Neuronal stem cell (in vitro differentiated cells): ENCODE measurements at regions not wholly inside any gene's neighbourhood (a gene's known extent, or its start where the extent isn't known, plus 50 kb on each side); places are given as distances from the start of the nearest gene placed in this dataset.

Experiments used
- DNase-seq: peaks from one replicate; pipeline ENCODE4 v3.0.0-alpha.2; 2013; ENCODE audit warnings: low spot score
- H2AFZ ChIP-seq: one replicate; pipeline ENCODE4 v1.6.1; 2013; ENCODE audit warnings: mild to moderate bottlenecking, low read length, inconsistent platforms
- H2AK5ac ChIP-seq: 2 replicates; pipeline ENCODE4 v1.6.1; 2013; ENCODE audit warnings: low read depth, mild to moderate bottlenecking, inconsistent platforms, low read length, moderate library complexity, mixed read lengths
- H2BK120ac ChIP-seq: 2 replicates; pipeline ENCODE4 v1.6.1; 2013; ENCODE audit warnings: low read depth, mild to moderate bottlenecking, inconsistent platforms, low read length, moderate library complexity, mixed read lengths
- H2BK12ac ChIP-seq: one replicate; pipeline ENCODE4 v1.6.1; 2013; ENCODE audit warnings: low read length, inconsistent platforms
- H2BK15ac ChIP-seq: 2 replicates; pipeline ENCODE4 v1.6.1; 2013; ENCODE audit warnings: mild to moderate bottlenecking, low read length, inconsistent platforms, mixed read lengths
- H2BK5ac ChIP-seq: one replicate; pipeline ENCODE4 v1.6.1; 2013; ENCODE audit warnings: inconsistent platforms, mild to moderate bottlenecking, low read length, moderate library complexity
- H3K14ac ChIP-seq: one replicate; pipeline ENCODE4 v1.6.1; 2013; ENCODE audit warnings: low read length, inconsistent platforms
- H3K18ac ChIP-seq: 2 replicates; pipeline ENCODE4 v1.6.1; 2013; ENCODE audit warnings: low read length, inconsistent platforms
- H3K23ac ChIP-seq: 2 replicates; pipeline ENCODE4 v1.6.1; 2013; ENCODE audit warnings: low read depth, mild to moderate bottlenecking, mixed read lengths, low read length, inconsistent platforms; ENCODE audit not compliant: poor library complexity
- H3K27ac ChIP-seq: replicated peaks from 3 replicates; pipeline ENCODE4 v1.5.1; 2013; ENCODE audit warnings: low read length, inconsistent platforms
- H3K27me3 ChIP-seq, 3 experiments: 2 replicates each; pipeline ENCODE4 v1.6.1; 2013; ENCODE audit warnings: low read length in 3 of 3, mild to moderate bottlenecking in 2 of 3, inconsistent platforms in 1 of 3, low read depth in 1 of 3, mixed read lengths in 1 of 3, moderate library complexity in 1 of 3; ENCODE audit not compliant: control insufficient read depth in 3 of 3, insufficient read depth in 3 of 3
- H3K36me3 ChIP-seq, 2 donors: replicated peaks in 1 of 2; 2 replicates each; pipeline ENCODE4 v1.6.1; 2013; ENCODE audit warnings: low read length in 2 of 2; ENCODE audit not compliant: control insufficient read depth in 2 of 2, insufficient read depth in 2 of 2
- H3K4ac ChIP-seq: 2 replicates; pipeline ENCODE4 v1.6.1; 2013; ENCODE audit warnings: inconsistent platforms, mild to moderate bottlenecking, low read length, moderate library complexity
- H3K4me1 ChIP-seq, 2 donors: 1 replicate in 1 of 2; 2 replicates in 1 of 2; pipeline ENCODE4 v1.6.1; 2013; ENCODE audit warnings: low read length in 2 of 2, low read depth in 1 of 2; ENCODE audit not compliant: control insufficient read depth in 2 of 2, insufficient read depth in 1 of 2
- H3K4me2 ChIP-seq: one replicate; pipeline ENCODE4 v1.6.1; 2013; ENCODE audit warnings: mild to moderate bottlenecking, low read length, inconsistent platforms; ENCODE audit not compliant: insufficient read depth, poor library complexity, severe bottlenecking
- H3K4me3 ChIP-seq, 2 donors: 2 replicates each; pipeline ENCODE4 v1.5.1; 2013; ENCODE audit warnings: low read length in 2 of 2, mild to moderate bottlenecking in 2 of 2, inconsistent platforms in 1 of 2, moderate library complexity in 1 of 2
- H3K79me1 ChIP-seq: one replicate; pipeline ENCODE4 v1.6.1; 2013; ENCODE audit warnings: low read depth, mild to moderate bottlenecking, inconsistent platforms, low read length, moderate library complexity
- H3K9ac ChIP-seq: one replicate; pipeline ENCODE4 v1.6.1; 2013; ENCODE audit warnings: mild to moderate bottlenecking, low read depth, low read length, inconsistent platforms; ENCODE audit not compliant: poor library complexity
- H3K9me3 ChIP-seq, 2 donors: replicated peaks in 1 of 2; 2 replicates each; pipeline versions ENCODE3 to v1.6.1; 2013; ENCODE audit warnings: low read length in 2 of 2, mild to moderate bottlenecking in 2 of 2, inconsistent platforms in 1 of 2, low read depth in 1 of 2, mixed read lengths in 1 of 2, moderate library complexity in 1 of 2; ENCODE audit not compliant: control insufficient read depth in 2 of 2, insufficient read depth in 1 of 2
- H4K8ac ChIP-seq: one replicate; pipeline ENCODE4 v1.6.1; 2013; ENCODE audit warnings: low read depth, mild to moderate bottlenecking, inconsistent platforms, low read length, moderate library complexity
- H4K91ac ChIP-seq: one replicate; pipeline ENCODE4 v1.6.1; 2013; ENCODE audit warnings: low read length, low read depth, mild to moderate bottlenecking, inconsistent platforms; ENCODE audit not compliant: poor library complexity
- WGBS, 2 donors: extraction: QIAGEN DNeasy Blood & Tissue Kit; methylation state at CpG; one replicate each; pipeline ENCODE4 v1.1.7; 2013; ENCODE audit warnings: missing lambda C conversion rate in 2 of 2, mixed read lengths in 1 of 2; ENCODE audit not compliant: insufficient read length in 2 of 2, insufficient replicate concordance in 1 of 2; ENCODE audit errors: extremely low coverage in 2 of 2; 5-methylcytosine and 5-hydroxymethylcytosine counted together

- H3K4ac ChIP-seq: no peak overlapping the region
- H3K4me1 ChIP-seq: peaks cover 10 to 12% of the 10 kb centered on the region in 2 donors
- WGBS, 2 donors: no CpG with 5 or more reads among the region's 9 CpGs
- no peak overlapping the region for H2BK5ac ChIP-seq
- H4K91ac ChIP-seq: no peak overlapping the region
- H3K36me3 ChIP-seq: no peaks in the 10 kb centered on the region
- peak overlapping the region; percentile 55 for H2BK15ac ChIP-seq
- no peak overlapping the region for H3K27ac ChIP-seq
- DNase-seq: no peak
- no peaks in the 10 kb centered on the region for H3K79me1 ChIP-seq
- no peak overlapping the region for H3K23ac ChIP-seq
- H2BK12ac ChIP-seq: peak overlapping the region; percentile 90
- H3K4me3 ChIP-seq: no peak overlapping the region
- no peaks in the 10 kb centered on the region for H3K9me3 ChIP-seq
- H3K18ac ChIP-seq: peak overlapping the region; percentile 74
- peak overlapping the region; percentile 64 for H2AFZ ChIP-seq
- H3K27me3 ChIP-seq: no peaks in the 10 kb centered on the region
- peak overlapping the region; percentile 1 for H4K8ac ChIP-seq
- peak overlapping the region; percentile 66 for H3K14ac ChIP-seq
- no peak overlapping the region for H2AK5ac ChIP-seq
- no peak overlapping the region for H3K4me2 ChIP-seq
- H3K9ac ChIP-seq: no peak overlapping the region
- peak overlapping the region; percentile 17 for H2BK120ac ChIP-seq
Observed at GRCh38 chr6:158913580-158913979, 86.4 kb downstream of the RSPH3 start.

- Histone ChIP-seq H3K18ac (peak overlapping the region; percentile 48), H4K91ac (no peak overlapping the region), H2AFZ (no peak overlapping the region), H2BK12ac (no peak overlapping the region), H4K8ac (no peak overlapping the region), H3K79me1 (no peaks in the 10 kb centered on the region), H3K36me3 (no peaks in the 10 kb centered on the region), H3K9me3 (no peaks in the 10 kb centered on the region), H3K4me2 (no peak overlapping the region), H2BK15ac (no peak overlapping the region), H3K4me3 (no peak overlapping the region), H3K23ac (no peak overlapping the region), H3K27ac (no peak overlapping the region), H3K9ac (no peak overlapping the region), H3K27me3 (no peaks in the 10 kb centered on the region), H2BK120ac (no peak overlapping the region), H2AK5ac (no peak overlapping the region), H2BK5ac (no peak overlapping the region), H3K4me1 (peaks cover 10 to 12% of the 10 kb centered on the region in 2 donors), H3K4ac (no peak overlapping the region), H3K14ac (no peak overlapping the region)
- no CpG with 5 or more reads among the region's 2 CpGs for WGBS, 2 donors
- no peak for DNase-seq
Observed at GRCh38 chr6:158912655-158913054, 87.3 kb downstream of the RSPH3 start.

- Histone ChIP-seq H3K79me1 (no peaks in the 10 kb centered on the region), H3K4me2 (no peak overlapping the region), H3K27ac (no peak overlapping the region), H3K9me3 (no peaks in the 10 kb centered on the region), H3K23ac (no peak overlapping the region), H2AFZ (peak overlapping the region; percentile 79), H3K36me3 (no peaks in the 10 kb centered on the region), H3K14ac (no peak overlapping the region), H3K27me3 (no peaks in the 10 kb centered on the region), H3K4ac (no peak overlapping the region), H3K9ac (no peak overlapping the region), H2AK5ac (peak overlapping the region; percentile 2), H3K4me3 (no peak overlapping the region), H3K4me1 (peaks cover 10 to 12% of the 10 kb centered on the region in 2 donors), H4K8ac (no peak overlapping the region), H2BK120ac (no peak overlapping the region), H2BK5ac (no peak overlapping the region), H2BK15ac (peak overlapping the region; percentile 18), H3K18ac (peak overlapping the region; percentile 84), H2BK12ac (no peak overlapping the region), H4K91ac (no peak overlapping the region)
- no peak for DNase-seq
- WGBS, 2 donors: no CpG with 5 or more reads among the region's 5 CpGs
Observed at GRCh38 chr6:158911746-158912480, 88.1 kb downstream of the RSPH3 start.

- no peak overlapping the region for H3K9ac ChIP-seq
- H3K27ac ChIP-seq: peak overlapping the region; percentile 41
- no peak overlapping the region for H3K23ac ChIP-seq
- H4K8ac ChIP-seq: no peak overlapping the region
- H4K91ac ChIP-seq: no peak overlapping the region
- H2BK120ac ChIP-seq: no peak overlapping the region
- H2AFZ ChIP-seq: peak overlapping the region; percentile 79
- no peak overlapping the region for H2BK12ac ChIP-seq
- H3K4me3 ChIP-seq: peak overlapping the region in 1 of 2 donors; percentile 24
- H3K36me3 ChIP-seq: no peaks in the 10 kb centered on the region
- H3K14ac ChIP-seq: no peak overlapping the region
- no peaks in the 10 kb centered on the region for H3K27me3 ChIP-seq
- DNase-seq: peak; percentile 36
- no peak overlapping the region for H2AK5ac ChIP-seq
- no peaks in the 10 kb centered on the region for H3K79me1 ChIP-seq
- H2BK5ac ChIP-seq: no peak overlapping the region
- H3K9me3 ChIP-seq: peaks cover 2 to 6% of the 10 kb centered on the region in 2 donors
- H3K4ac ChIP-seq: no peak overlapping the region
- H3K4me1 ChIP-seq: peaks cover 10 to 12% of the 10 kb centered on the region in 2 donors
- WGBS, 2 donors: no CpG with 5 or more reads among the region's 12 CpGs
- H2BK15ac ChIP-seq: no peak overlapping the region
- peak overlapping the region; percentile 34 for H3K4me2 ChIP-seq
- H3K18ac ChIP-seq: no peak overlapping the region
Observed at GRCh38 chr6:158910484-158911440, 89.2 kb downstream of the RSPH3 start.
